Esophagus (tissue), 2 donors: ENCODE measurements at regions not wholly inside any gene's neighbourhood (a gene's known extent, or its start where the extent isn't known, plus 50 kb on each side); places are given as distances from the start of the nearest gene placed in this dataset.

Source experiments
- H3K27ac ChIP-seq, 2 donors: one replicate each; pipeline ENCODE4 v1.5.1; 2013; ENCODE audit warnings: low read depth in 2 of 2, mild to moderate bottlenecking in 2 of 2, inconsistent platforms in 1 of 2, low read length in 1 of 2, moderate library complexity in 1 of 2
- H3K27me3 ChIP-seq, 2 donors: one replicate each; pipeline ENCODE4 v1.6.1; 2013; ENCODE audit warnings: low read length in 2 of 2, control low read depth in 1 of 2, mild to moderate bottlenecking in 1 of 2; ENCODE audit not compliant: insufficient read depth in 2 of 2, control insufficient read depth in 1 of 2
- H3K36me3 ChIP-seq, 2 donors: one replicate each; pipeline ENCODE4 v1.6.1; 2013; ENCODE audit warnings: low read length in 1 of 2; ENCODE audit not compliant: control insufficient read depth in 2 of 2, insufficient read depth in 2 of 2
- H3K4me1 ChIP-seq, 2 donors: one replicate each; pipeline ENCODE4 v1.6.1; 2013; ENCODE audit warnings: low read length in 1 of 2; ENCODE audit not compliant: control insufficient read depth in 2 of 2, insufficient read depth in 2 of 2
- H3K4me3 ChIP-seq, 2 donors: one replicate each; pipeline ENCODE4 v1.5.1; 2013; ENCODE audit warnings: low read length in 2 of 2, mild to moderate bottlenecking in 2 of 2, low read depth in 1 of 2, moderate library complexity in 1 of 2
- H3K9me3 ChIP-seq, 2 donors: one replicate each; pipeline ENCODE4 v1.6.1; 2013; ENCODE audit warnings: mild to moderate bottlenecking in 2 of 2, low read depth in 1 of 2, low read length in 1 of 2, moderate library complexity in 1 of 2; ENCODE audit not compliant: control insufficient read depth in 2 of 2, insufficient read depth in 1 of 2
- WGBS, 2 donors: extraction: QIAGEN DNeasy Blood & Tissue Kit; methylation state at CpG; one replicate each; pipeline ENCODE4 v1.1.7; 2013; 5-methylcytosine and 5-hydroxymethylcytosine counted together
- donor health status: healthy with polysubstance abuse.
- donor health status: Bipolar disorder and iron deficiency.

DNA sequence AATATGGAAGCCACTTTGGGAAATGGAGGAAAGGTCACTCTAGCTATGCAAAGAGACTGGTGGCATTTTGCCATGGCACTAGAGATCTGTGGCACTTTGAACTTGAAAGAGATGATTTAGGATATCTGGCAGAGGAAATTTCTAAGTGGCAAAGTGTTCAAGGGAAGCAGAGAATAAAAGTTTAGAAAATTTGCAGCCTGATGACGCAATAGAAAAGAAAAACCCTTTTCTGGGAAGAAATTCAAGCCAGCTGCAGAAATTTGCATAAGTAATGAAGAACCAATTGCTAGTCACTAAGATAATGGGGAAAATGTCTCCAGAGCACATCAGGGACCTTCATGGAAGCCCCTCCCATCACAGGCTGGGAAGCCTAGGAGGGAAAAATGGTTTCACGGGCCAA, 191.1 kb upstream of the B3GALT2 start:
- no peaks in the 10 kb centered on the region for H3K36me3 ChIP-seq
- WGBS, 2 donors: 95 to 99% methylated on average over 2 of the region's 2 CpGs
- H3K4me1 ChIP-seq: no peaks in the 10 kb centered on the region
- H3K27me3 ChIP-seq: no peaks in the 10 kb centered on the region
- no peak overlapping the region for H3K27ac ChIP-seq
- H3K4me3 ChIP-seq: no peak overlapping the region
- no peaks in the 10 kb centered on the region for H3K9me3 ChIP-seq

DNA sequence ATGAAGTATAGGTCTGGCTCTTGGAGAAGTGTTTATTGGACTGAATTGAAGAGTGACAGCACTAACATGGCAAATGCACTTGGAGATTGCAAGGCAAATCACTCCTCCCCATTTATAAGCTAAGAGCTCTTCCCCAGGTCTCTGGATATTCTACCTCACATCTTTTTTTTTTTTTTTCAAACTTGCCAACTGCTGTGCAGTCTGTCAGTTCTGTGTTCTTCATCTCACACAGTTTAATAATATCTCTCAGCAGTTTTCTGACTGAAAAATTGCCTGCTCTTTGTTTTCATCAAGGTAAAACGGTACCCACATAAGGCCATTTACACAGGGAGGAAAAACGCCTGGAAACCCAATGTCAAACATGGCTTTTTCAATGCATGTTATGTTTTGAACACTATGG, 186.1 kb upstream of the B3GALT2 start:
- no peaks in the 10 kb centered on the region for H3K36me3 ChIP-seq
- H3K4me3 ChIP-seq: no peak overlapping the region
- no peak overlapping the region for H3K27ac ChIP-seq
- H3K27me3 ChIP-seq: no peaks in the 10 kb centered on the region
- no peaks in the 10 kb centered on the region for H3K4me1 ChIP-seq
- WGBS, 2 donors: 87 to 94% methylated on average over 2 of the region's 2 CpGs
- no peaks in the 10 kb centered on the region for H3K9me3 ChIP-seq

DNA sequence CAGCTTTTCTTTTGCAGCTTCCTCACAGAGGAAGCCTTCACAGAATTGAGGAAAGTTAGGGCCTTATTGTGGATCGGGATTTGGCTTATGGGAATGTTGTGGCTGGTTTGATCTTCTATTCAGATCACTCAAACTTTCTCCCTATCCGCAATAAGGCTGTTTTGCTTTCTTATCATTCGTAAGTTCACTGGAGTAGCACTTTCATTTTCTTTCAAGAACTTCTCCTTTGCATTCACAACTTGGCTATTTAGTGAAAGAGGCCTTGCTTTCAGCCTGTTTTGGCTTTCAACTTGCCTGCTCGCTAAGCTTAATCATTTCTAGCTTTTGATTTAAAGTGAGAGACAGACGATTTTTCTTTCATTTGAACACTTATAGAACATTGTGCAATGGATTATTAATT, 181.9 kb upstream of the B3GALT2 start:
- Histone ChIP-seq H3K4me1 (no peaks in the 10 kb centered on the region), H3K27me3 (no peaks in the 10 kb centered on the region), H3K27ac (no peak overlapping the region), H3K36me3 (no peaks in the 10 kb centered on the region), H3K4me3 (no peak overlapping the region), H3K9me3 (no peaks in the 10 kb centered on the region)
- WGBS, 2 donors: 34 to 38% methylated on average over 5 of the region's 5 CpGs

DNA sequence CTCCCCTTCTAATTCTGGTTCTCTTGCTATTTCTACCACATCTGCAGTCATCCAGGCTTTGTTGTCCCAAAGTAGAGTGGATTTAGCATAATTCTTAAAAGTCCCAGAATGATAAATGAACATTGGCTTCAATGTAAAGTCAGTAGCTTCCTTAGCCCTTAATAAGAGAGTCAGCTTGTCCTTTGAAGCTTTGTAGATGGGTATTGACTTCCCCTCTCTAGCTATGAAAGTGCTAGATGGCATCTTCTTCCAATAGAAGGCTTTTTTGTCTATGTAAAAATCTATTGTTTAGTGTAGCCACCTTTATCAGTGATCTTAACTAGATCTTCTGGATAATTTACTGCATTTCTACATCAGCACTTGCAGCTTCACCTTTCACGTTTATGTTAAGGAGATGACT, 181.4 kb upstream of the B3GALT2 start:
- WGBS, 2 donors: 28 to 37% methylated on average over 1 of the region's 1 CpG
- H3K27me3 ChIP-seq: no peaks in the 10 kb centered on the region
- no peak overlapping the region for H3K4me3 ChIP-seq
- H3K36me3 ChIP-seq: no peaks in the 10 kb centered on the region
- no peaks in the 10 kb centered on the region for H3K9me3 ChIP-seq
- no peak overlapping the region for H3K27ac ChIP-seq
- no peaks in the 10 kb centered on the region for H3K4me1 ChIP-seq

DNA sequence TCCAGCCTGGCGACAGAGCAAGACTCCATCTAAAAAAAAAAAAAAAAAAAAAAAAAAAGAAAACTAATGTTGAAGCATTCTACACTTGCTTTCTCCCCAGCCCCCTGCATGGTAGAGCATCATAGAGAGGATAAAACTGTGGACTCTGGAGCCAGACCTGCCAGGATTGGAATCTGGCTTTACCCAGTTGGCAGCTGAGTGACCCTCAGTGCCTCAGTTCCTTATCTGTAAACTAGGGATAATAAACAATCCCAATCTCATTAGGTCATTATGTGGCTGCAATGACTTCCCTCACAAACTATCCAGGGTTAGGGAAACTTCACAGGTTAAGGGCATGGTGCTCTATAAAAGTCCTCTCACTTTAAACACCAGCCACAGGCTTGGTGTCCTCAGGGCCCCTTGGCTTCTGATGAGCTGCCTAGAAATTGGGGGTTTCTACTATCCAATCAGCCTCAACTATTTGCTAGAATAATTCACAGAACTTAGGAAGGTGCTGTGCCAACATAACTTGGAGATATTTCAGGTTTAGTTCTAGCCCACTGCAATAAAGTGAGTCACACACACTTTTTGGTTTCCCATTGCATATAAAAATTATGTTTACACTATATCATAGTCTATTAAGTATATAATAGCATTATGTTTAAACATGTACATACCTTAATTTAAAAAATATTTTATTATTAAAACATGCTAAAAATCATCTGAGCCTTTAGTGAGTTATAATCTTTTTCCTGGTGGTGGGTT, 180.5 kb upstream of the B3GALT2 start:
- 71% methylated on average over 1 of the region's 1 CpG; no CpG with 5 or more reads in 1 of the 2 donors for WGBS, 2 donors
- no peaks in the 10 kb centered on the region for H3K36me3 ChIP-seq
- H3K4me1 ChIP-seq: no peaks in the 10 kb centered on the region
- no peak overlapping the region for H3K4me3 ChIP-seq
- H3K27me3 ChIP-seq: no peaks in the 10 kb centered on the region
- H3K27ac ChIP-seq: no peak overlapping the region
- H3K9me3 ChIP-seq: no peaks in the 10 kb centered on the region

DNA sequence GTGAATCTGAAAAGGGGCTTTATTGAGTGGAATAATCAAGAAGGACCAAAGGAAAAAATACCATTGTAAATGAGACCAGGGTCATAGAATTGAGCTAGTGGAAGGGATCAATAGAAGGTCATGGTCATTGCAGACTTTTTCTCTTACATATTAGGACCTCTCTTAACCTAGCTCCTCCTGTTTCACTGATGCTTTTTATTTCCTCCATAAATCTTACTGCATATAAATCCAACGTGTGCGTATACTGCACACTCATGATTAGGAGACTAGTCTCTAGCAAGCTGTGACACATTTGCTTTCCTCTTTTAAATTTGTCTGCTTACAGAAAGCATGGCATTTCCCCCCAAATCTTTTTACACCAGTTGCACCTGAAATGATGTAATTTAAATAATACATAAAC, 179.6 kb upstream of the B3GALT2 start:
- no peak overlapping the region for H3K27ac ChIP-seq
- no peaks in the 10 kb centered on the region for H3K27me3 ChIP-seq
- no peaks in the 10 kb centered on the region for H3K9me3 ChIP-seq
- H3K36me3 ChIP-seq: no peaks in the 10 kb centered on the region
- no peak overlapping the region for H3K4me3 ChIP-seq
- H3K4me1 ChIP-seq: no peaks in the 10 kb centered on the region
- WGBS, 2 donors: 86 to 95% methylated on average over 2 of the region's 2 CpGs

DNA sequence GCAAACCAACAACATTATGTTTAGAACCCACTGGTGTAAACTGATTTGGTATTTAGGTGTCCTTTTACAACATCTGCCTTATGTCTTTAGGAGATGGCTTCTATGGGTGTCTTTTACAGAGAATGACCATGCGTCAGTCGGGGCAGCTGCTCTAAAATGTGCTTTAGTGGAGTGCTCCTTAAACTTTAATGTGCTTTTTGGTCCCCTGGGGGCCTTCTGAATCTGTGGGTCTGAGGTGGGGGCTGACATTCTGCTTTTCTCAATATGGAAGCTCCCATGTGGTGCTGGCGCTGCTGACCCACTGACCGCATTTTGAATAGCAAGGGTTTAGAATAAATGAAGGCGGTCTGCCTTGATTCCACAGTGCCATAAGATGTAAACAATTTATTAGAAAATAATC, 173.2 kb upstream of the B3GALT2 start:
- Histone ChIP-seq H3K4me1 (no peaks in the 10 kb centered on the region), H3K27me3 (no peaks in the 10 kb centered on the region), H3K36me3 (no peaks in the 10 kb centered on the region), H3K9me3 (no peaks in the 10 kb centered on the region), H3K27ac (no peak overlapping the region), H3K4me3 (no peak overlapping the region)
- 94% methylated on average over 5 of the region's 5 CpGs for WGBS, 2 donors

DNA sequence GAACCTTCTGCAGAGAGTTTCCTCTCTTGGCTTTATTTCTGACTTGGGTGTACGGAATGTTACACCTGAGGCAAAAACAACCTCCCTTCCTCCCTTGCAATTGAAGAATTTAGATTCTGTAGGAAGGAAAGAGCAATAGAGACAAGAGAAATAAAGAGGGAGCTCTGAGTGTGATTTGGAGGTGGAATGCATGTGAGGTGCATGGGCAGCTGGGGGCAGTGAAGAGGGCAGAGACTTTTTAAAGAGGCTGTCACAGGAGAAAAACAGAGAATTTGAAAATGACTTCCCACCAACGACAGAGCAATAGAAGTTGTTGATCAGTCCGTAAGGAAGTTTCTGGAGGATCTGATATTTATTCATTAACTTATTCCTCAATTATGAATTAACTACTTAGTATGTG, 172.0 kb upstream of the B3GALT2 start:
- 74 to 77% methylated on average over 3 of the region's 3 CpGs for WGBS, 2 donors
- Histone ChIP-seq H3K4me3 (no peak overlapping the region), H3K4me1 (no peaks in the 10 kb centered on the region), H3K27ac (no peak overlapping the region), H3K36me3 (no peaks in the 10 kb centered on the region), H3K9me3 (no peaks in the 10 kb centered on the region), H3K27me3 (no peaks in the 10 kb centered on the region)

DNA sequence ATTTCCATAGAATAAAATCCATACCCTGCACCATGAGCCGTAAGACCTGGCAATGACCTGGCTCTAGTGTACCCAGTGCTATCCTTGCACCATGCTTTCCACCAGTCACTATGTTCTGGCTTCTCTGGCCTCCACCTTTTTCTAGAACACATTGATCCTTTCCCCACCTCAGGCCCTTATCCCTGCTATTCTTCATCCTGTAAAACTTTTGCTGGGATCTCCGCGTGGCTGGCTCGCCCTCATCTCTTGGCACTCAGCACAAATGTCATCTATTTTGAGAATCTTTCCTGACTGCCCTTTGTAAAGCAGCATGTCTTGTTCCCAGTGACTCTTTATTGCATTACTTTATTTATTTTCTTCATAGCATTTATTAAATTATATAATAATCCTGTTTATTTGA, 169.8 kb upstream of the B3GALT2 start:
- H3K9me3 ChIP-seq: no peaks in the 10 kb centered on the region
- H3K4me3 ChIP-seq: no peak overlapping the region
- H3K27ac ChIP-seq: no peak overlapping the region
- 79 to 84% methylated on average over 4 of the region's 4 CpGs for WGBS, 2 donors
- H3K27me3 ChIP-seq: no peaks in the 10 kb centered on the region
- no peaks in the 10 kb centered on the region for H3K4me1 ChIP-seq
- no peaks in the 10 kb centered on the region for H3K36me3 ChIP-seq

DNA sequence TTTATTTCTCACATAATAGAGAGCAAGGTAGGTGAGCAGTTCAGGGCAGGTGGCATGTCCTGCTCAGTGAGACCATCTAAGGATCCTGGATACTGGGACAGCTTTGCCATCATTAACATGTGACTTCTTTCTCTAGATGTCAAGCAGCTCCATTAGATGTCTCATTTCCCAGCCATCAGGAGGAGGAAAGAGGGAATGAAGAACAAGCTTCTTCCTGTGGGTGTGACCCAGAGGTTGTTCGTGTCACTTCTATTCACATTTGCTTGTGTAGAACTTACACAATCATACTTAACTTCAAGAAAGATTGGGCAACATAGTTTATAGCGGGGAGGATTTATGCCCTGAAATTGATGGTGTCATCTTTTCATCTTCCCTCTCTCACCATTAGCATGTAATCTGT, 169.2 kb upstream of the B3GALT2 start:
- Histone ChIP-seq H3K9me3 (no peaks in the 10 kb centered on the region), H3K4me3 (no peak overlapping the region), H3K4me1 (no peaks in the 10 kb centered on the region), H3K27ac (no peak overlapping the region), H3K27me3 (no peaks in the 10 kb centered on the region), H3K36me3 (no peaks in the 10 kb centered on the region)
- WGBS, 2 donors: 72 to 87% methylated on average over 2 of the region's 2 CpGs
